ENCODE measurements at regions not wholly inside any gene's neighbourhood (a gene's known extent, or its start where the extent isn't known, plus 50 kb on each side); places are given as distances from the start of the nearest gene placed in this dataset.

- DNase-seq (ENCODE audit: low read depth) = no peak
Observed at GRCh38 chr3:176969066-176969465, 228.2 kb downstream of the TBL1XR1 start.

DNA sequence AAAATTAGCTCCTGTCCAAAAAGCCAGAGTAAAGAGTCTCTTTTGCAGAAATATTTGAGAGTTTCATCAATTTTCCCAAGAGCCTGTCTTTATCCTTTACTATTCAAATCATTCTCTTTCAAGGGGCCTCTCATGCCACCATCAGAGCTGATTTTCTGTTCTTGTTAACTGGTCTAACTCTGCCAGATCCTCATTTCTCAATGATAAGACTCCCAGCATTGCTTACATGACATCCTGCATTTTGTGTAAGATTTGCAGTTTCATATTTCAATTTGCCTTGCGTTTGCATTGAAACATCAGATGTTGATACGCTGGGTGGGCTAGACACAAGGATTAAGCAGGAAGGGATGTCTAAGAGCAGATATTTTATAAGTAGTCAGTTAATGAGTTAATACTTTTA lies 228.7 kb downstream of the TBL1XR1 start:
- DNase-seq (ENCODE audit: low read depth) = no peak

DNA sequence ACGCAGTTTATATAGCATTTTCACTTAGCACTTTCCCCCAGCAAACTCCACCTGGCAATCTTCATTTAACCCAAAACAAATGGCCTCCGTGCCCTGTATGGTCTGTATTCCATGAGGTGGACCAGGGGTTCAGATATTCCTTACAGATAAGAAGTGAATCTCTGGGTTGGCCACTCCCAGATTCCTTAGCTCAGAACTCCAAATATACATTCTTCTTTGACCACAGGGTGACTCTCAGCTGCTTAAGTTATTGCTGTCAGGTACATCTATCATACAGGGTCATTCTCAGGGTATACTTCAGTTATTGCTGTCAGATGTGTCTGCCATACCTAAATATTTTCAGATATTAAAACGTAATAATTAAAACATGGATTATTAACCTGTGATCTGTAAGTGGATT lies 229.8 kb downstream of the TBL1XR1 start:
- DNase-seq (ENCODE audit: low read depth) = no peak

GRCh38 chr3:176964661-176965060 lies 232.6 kb downstream of the TBL1XR1 start:
- DNase-seq (ENCODE audit: low read depth) = peak; percentile 43

DNA sequence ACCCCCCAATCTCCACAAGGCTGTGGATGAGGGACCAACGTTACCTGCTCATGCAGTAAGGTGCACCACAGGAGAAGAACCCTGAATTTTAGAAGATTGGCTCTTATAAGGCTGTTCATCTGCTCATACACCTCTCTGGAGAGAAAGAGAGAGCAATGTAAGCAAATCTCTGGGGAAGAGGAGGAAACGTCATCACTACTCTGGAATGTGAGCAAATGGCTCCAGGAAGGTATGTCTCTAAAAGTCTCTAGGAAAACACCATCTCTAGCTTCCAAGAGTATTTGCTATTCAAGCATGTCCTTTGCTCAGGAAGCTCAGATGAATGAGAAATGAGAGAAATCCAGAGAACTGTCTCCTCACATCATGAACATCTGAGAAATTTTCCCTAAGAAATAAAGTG lies 235.4 kb downstream of the TBL1XR1 start:
- no peak for DNase-seq (ENCODE audit: low read depth)

DNA sequence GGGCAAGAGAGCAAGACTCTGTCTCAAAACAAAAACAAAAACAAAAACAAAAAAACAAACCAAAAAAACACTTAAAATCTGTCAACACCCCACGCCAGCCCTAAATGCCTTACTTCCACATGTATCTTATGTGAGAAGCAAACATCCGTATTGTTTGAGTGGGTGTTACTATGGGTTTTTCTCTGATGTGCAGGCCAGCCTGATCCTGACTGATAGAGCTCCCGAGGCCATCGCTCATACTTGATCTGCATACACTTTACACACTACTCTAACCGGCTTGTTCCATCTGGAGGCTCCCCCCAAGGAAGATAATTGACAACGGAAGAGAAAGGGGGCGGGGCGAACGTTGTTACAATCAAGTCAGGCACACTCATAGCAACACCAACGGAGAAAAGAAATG lies 237.4 kb downstream of the TBL1XR1 start:
- no peak for DNase-seq (ENCODE audit: low read depth)

DNA sequence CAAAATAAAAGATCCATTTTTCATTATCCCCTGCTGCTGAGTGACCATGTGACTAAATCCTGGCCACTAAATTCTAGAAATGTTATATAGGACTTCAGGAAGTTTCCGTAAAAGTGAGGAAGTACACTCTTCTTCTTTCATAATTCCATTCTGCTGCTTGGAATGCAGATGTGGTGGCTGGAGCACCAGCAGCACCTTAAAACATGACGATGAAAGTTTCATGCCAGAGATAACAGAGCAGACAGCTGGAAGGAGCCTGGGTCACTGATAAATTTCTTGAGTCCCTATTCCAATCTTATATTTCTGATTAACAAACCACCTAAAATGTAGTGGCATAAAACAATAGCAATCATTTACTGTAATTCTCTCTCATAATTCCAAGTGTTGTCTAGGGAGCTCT lies 238.7 kb downstream of the TBL1XR1 start:
- DNase-seq (ENCODE audit: low read depth) = no peak

DNA sequence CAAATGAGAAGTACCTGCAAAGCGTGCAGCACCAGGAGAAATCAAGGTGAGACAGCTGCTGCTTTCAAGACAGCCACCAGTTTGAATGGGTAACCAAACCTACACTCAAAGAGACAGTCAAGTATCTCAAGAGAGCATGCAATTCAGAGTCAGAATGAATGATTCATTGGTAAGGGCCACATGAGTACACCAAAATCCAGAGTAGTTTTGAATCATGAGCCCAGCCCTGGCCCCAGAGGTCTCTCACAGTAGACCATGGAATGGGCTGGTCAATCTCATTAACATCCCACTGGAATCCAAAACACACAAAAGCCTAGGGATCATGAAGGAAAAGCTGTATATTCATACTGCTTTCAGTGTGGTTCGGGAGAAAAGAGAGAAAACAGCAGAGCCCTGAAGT lies 242.8 kb downstream of the TBL1XR1 start:
- DNase-seq (ENCODE audit: low read depth) = no peak

- peak; percentile 96 for DNase-seq (ENCODE audit: low read depth)
Observed at GRCh38 chr3:176953106-176954060, 243.9 kb downstream of the TBL1XR1 start.

DNA sequence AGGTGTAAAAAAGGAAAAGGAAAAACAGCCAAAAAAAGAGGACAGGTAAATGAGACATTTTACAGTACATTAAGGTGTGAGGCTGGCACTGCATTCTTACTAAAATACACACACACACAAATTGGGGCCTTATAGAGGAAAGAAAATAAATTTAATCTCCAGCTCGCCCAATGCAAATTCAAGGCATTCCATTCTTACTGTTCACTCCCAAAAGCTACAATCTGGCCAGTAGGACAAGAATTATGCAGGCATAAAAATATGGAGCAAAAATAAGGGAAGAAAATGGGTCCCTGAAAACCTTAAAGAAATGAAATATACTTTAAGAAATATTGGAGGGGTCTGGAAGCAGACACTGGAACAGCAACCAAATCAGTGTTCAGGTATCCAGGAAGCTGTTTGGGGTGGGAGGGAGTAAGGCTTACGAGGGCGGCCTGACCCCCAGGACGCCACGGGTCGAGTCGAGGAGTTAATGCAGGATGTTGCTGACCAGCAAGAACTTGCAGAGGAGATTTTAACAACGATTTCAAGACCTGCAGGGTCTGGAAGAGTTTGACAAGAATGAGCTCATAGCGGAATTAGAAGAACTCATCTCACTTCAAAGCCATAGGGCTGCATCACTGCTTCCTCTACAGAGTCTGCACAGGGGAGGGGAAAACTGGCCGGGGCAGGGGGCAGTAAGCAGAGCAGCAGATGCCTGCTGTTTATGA lies 245.5 kb downstream of the TBL1XR1 start:
- no peak for DNase-seq (ENCODE audit: low read depth)

DNA sequence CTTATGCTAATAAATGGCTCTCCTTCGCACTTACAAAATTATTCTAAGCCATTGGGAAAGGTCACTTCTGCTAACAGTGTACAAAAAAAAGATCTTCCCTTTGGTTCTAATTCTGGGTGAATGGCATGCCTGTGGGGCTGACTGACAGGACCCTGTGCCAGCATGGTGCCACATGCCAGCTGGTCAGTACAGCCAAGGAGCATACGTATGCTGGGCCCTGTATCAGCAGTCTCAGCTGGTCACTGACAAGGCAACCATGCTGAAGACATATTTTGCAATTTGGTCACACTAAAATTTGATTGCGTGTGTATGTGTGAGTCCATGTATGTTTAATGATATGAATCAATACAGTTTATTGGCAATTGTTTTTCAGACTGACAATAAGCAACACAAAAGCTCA lies 246.1 kb downstream of the TBL1XR1 start:
- no peak for DNase-seq (ENCODE audit: low read depth)

GRCh38 chr3:176950743-176951142 lies 246.5 kb downstream of the TBL1XR1 start:
- no peak for DNase-seq (ENCODE audit: low read depth)

DNA sequence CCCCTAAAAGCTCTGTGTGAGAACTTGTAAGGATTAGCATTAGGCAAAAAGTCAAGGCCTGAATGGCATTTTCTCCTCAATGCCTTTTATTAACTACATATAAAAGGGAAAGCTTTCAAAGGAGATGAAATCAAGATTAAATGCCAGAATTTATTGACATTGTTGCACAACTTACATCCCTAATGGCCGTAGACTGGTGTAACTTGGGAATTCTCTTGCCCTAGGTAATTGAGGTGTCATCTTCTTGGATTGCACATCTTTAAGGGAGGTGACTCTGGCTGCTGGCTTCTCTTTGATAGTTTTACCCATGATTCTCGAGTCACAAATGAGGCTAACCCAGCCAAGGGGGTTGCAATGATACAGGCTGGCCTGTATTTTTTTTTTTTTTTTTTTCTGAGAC lies 249.1 kb downstream of the TBL1XR1 start:
- DNase-seq (ENCODE audit: low read depth) = no peak

DNA sequence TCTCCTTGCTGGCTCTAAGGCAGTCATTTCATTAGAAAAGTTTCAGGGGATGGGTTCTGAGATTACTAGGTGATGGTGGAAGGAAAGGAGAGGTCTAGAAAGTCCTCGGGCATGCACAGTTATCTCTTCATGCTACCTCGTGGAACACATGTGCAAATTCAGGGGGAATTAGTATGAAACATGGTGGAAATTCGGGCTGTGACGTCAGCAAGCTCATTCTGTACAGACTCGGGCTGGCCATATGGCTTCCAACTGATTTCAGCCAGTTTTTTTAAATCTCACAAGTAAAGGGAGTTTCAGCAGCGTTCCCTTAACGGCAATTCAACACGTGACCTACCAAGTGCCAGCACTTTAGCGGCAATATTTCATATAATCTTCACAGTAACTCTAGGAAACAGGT lies 251.1 kb downstream of the TBL1XR1 start:
- no peak for DNase-seq (ENCODE audit: low read depth)

GRCh38 chr3:176942305-176942704 lies 255.0 kb downstream of the TBL1XR1 start:
- DNase-seq (ENCODE audit: low read depth) = no peak

- peak; percentile 27 for DNase-seq (ENCODE audit: low read depth)
Observed at GRCh38 chr3:176941689-176942088, 255.6 kb downstream of the TBL1XR1 start.

GRCh38 chr3:176939022-176939817 lies 258.1 kb downstream of the TBL1XR1 start:
- DNase-seq (ENCODE audit: low read depth) = peak; percentile 80

DNA sequence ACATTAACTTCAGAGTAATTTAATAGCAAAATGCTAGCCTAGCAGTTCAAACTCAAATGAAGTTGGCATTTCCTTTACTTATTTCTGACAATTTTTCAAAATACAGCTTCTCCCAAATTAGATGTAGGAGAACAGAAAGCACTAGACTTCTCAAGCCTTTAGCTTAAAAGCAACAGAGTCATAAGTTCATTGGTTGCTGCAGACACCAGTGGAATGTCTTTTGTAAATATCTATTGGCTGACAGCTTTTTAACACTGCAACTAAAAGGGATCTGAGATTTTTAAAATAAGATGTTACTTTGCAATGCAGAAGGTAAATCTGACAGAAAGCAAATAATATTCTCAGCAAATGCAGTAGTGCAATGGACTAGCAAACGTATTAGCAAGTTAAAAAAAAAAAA lies 259.3 kb downstream of the TBL1XR1 start:
- no peak for DNase-seq (ENCODE audit: low read depth)

- DNase-seq (ENCODE audit: low read depth) = no peak
Observed at GRCh38 chr3:176937541-176937940, 259.7 kb downstream of the TBL1XR1 start.

GRCh38 chr3:176935194-176935888 lies 261.9 kb downstream of the TBL1XR1 start:
- no peak for DNase-seq (ENCODE audit: low read depth)

- DNase-seq (ENCODE audit: low read depth) = no peak
Observed at GRCh38 chr3:176934698-176935097, 262.6 kb downstream of the TBL1XR1 start.

GRCh38 chr3:176933704-176934103 lies 263.6 kb downstream of the TBL1XR1 start:
- DNase-seq (ENCODE audit: low read depth) = no peak
